H9 (cell line): ENCODE measurements at regions not wholly inside any gene's neighbourhood (a gene's known extent, or its start where the extent isn't known, plus 50 kb on each side); places are given as distances from the start of the nearest gene placed in this dataset.

Source experiments
- DNase-seq: peaks from one replicate; pipeline ENCODE4 v3.0.0-alpha.2; 2017
- H2AFZ ChIP-seq: one replicate; pipeline ENCODE4 v1.6.1; 2013; ENCODE audit warnings: mild to moderate bottlenecking, low read length, control low read depth, moderate library complexity
- H2AK5ac ChIP-seq: 2 replicates; pipeline ENCODE4 v1.6.1; 2013; ENCODE audit warnings: low read length, control low read depth, mixed read lengths; ENCODE audit not compliant: insufficient read length
- H2BK120ac ChIP-seq: one replicate; pipeline ENCODE4 v1.6.1; 2013; ENCODE audit warnings: low read depth, mild to moderate bottlenecking, low read length, control low read depth, inconsistent platforms; ENCODE audit not compliant: poor library complexity, severe bottlenecking
- H2BK12ac ChIP-seq: 2 replicates; pipeline ENCODE4 v1.6.1; 2013; ENCODE audit warnings: low read length, control low read depth, mixed read lengths, low read depth; ENCODE audit not compliant: insufficient read length
- H2BK15ac ChIP-seq: 2 replicates; pipeline ENCODE4 v1.6.1; 2013; ENCODE audit warnings: low read depth, low read length, control low read depth
- H2BK20ac ChIP-seq: one replicate; pipeline ENCODE4 v1.6.1; 2013; ENCODE audit warnings: low read depth, mild to moderate bottlenecking, low read length, control low read depth, inconsistent platforms; ENCODE audit not compliant: poor library complexity, severe bottlenecking
- H2BK5ac ChIP-seq: 2 replicates; pipeline ENCODE4 v1.6.1; 2013; ENCODE audit warnings: low read length, control low read depth, mixed read lengths; ENCODE audit not compliant: insufficient read length
- H3K14ac ChIP-seq: 2 replicates; pipeline ENCODE4 v1.6.1; 2013; ENCODE audit warnings: low read length, control low read depth; ENCODE audit not compliant: insufficient read depth
- H3K18ac ChIP-seq: 2 replicates; pipeline ENCODE4 v1.6.1; 2013; ENCODE audit warnings: low read depth, mild to moderate bottlenecking, mixed read lengths, low read length, control low read depth; ENCODE audit not compliant: insufficient read length
- H3K23ac ChIP-seq: 2 replicates; pipeline ENCODE4 v1.6.1; 2013; ENCODE audit warnings: low read length, control low read depth, mixed read lengths, low read depth; ENCODE audit not compliant: insufficient read length
- H3K23me2 ChIP-seq: 2 replicates; pipeline ENCODE4 v1.6.1; 2013; ENCODE audit warnings: low read depth, mild to moderate bottlenecking, mixed read lengths, low read length, control low read depth; ENCODE audit not compliant: insufficient read length, poor library complexity, severe bottlenecking
- H3K27ac ChIP-seq: 2 replicates; pipeline ENCODE4 v1.5.1; 2013; ENCODE audit warnings: low read length, control low read depth, mixed read lengths, low read depth; ENCODE audit not compliant: insufficient read length
- H3K27me3 ChIP-seq: 2 replicates; pipeline ENCODE4 v1.6.1; 2013; ENCODE audit warnings: low read length, control low read depth, inconsistent platforms; ENCODE audit not compliant: insufficient read depth
- H3K4ac ChIP-seq: 2 replicates; pipeline ENCODE4 v1.6.1; 2013; ENCODE audit warnings: low read depth, mild to moderate bottlenecking, control low read depth, inconsistent platforms, low read length, moderate library complexity
- H3K4me1 ChIP-seq: 2 replicates; pipeline ENCODE4 v1.6.1; 2013; ENCODE audit warnings: low read length, control low read depth, inconsistent platforms; ENCODE audit not compliant: insufficient read depth
- H3K4me2 ChIP-seq: 2 replicates; pipeline ENCODE4 v1.6.1; 2013; ENCODE audit warnings: low read length, control low read depth, mixed read lengths; ENCODE audit not compliant: insufficient read length, insufficient read depth
- H3K56ac ChIP-seq: 2 replicates; pipeline ENCODE4 v1.6.1; 2013; ENCODE audit warnings: low read depth, mild to moderate bottlenecking, mixed read lengths, low read length, control low read depth; ENCODE audit not compliant: insufficient read length
- H3K79me1 ChIP-seq: 2 replicates; pipeline ENCODE4 v1.6.1; 2013; ENCODE audit warnings: low read depth, mild to moderate bottlenecking, moderate library complexity, low read length, control low read depth, inconsistent platforms; ENCODE audit not compliant: insufficient read depth, poor library complexity, severe bottlenecking
- H3K79me2 ChIP-seq: 2 replicates; pipeline ENCODE4 v1.6.1; 2013; ENCODE audit warnings: low read length, control low read depth, inconsistent platforms; ENCODE audit not compliant: insufficient read depth
- H3K9ac ChIP-seq: 2 replicates; pipeline ENCODE4 v1.6.1; 2013; ENCODE audit warnings: low read length, control low read depth, mixed read lengths; ENCODE audit not compliant: insufficient read length; ENCODE audit errors: extremely low read depth
- H3K9me3 ChIP-seq: one replicate; pipeline ENCODE4 v1.6.1; 2013; ENCODE audit warnings: low read depth, low read length, inconsistent platforms; ENCODE audit not compliant: control insufficient read depth
- H3T11ph ChIP-seq: one replicate; pipeline ENCODE4 v1.6.1; 2013; ENCODE audit warnings: mild to moderate bottlenecking, low read length, control low read depth, inconsistent platforms
- H4K20me1 ChIP-seq: one replicate; pipeline ENCODE4 v1.6.1; 2013; ENCODE audit not compliant: control insufficient read depth, insufficient read length, insufficient read depth
- H4K5ac ChIP-seq: 2 replicates; pipeline ENCODE4 v1.6.1; 2013; ENCODE audit warnings: low read depth, mild to moderate bottlenecking, mixed read lengths, low read length, control low read depth; ENCODE audit not compliant: insufficient read length
- H4K8ac ChIP-seq: replicated peaks from 2 replicates; pipeline ENCODE4 v1.6.1; 2013; ENCODE audit warnings: low read length, control low read depth, mixed read lengths, low read depth; ENCODE audit not compliant: insufficient read length
- H4K91ac ChIP-seq: 2 replicates; pipeline ENCODE4 v1.6.1; 2013; ENCODE audit warnings: low read depth, mild to moderate bottlenecking, moderate library complexity, mixed read lengths, low read length, control low read depth; ENCODE audit not compliant: insufficient read length
- H3K27ac Mint-ChIP-seq, 3 experiments: 2 replicates in 2 of 3; 3 replicates in 1 of 3; pipeline ENCODE4 v1.8.0; 2020 to 2021; ENCODE audit warnings: mixed read lengths in 3 of 3, mild to moderate bottlenecking in 1 of 3, moderate library complexity in 1 of 3
- H3K27me3 Mint-ChIP-seq: 2 replicates; pipeline ENCODE4 v1.8.0; 2021; ENCODE audit warnings: low read depth, mild to moderate bottlenecking, moderate library complexity, mixed read lengths
- H3K36me3 Mint-ChIP-seq, 3 experiments: 2 replicates in 2 of 3; 3 replicates in 1 of 3; pipeline ENCODE4 v1.8.0; 2020 to 2021; ENCODE audit warnings: low read depth in 3 of 3, mixed read lengths in 3 of 3; ENCODE audit not compliant: insufficient read depth in 1 of 3
- H3K4me1 Mint-ChIP-seq, 2 experiments: 2 replicates each; pipeline ENCODE4 v1.8.0; 2020; ENCODE audit warnings: mixed read lengths in 2 of 2
- H3K4me3 Mint-ChIP-seq, 2 experiments: 2 replicates in 1 of 2; 3 replicates in 1 of 2; pipeline ENCODE4 v1.8.0; 2020 to 2021; ENCODE audit warnings: mild to moderate bottlenecking in 2 of 2, mixed read lengths in 2 of 2, moderate library complexity in 1 of 2
- H3K9me3 Mint-ChIP-seq, 2 experiments: 2 replicates in 1 of 2; 3 replicates in 1 of 2; pipeline ENCODE4 v1.8.0; 2020; ENCODE audit warnings: mild to moderate bottlenecking in 2 of 2, mixed read lengths in 2 of 2, moderate library complexity in 1 of 2
- WGBS: extraction: QIAGEN DNeasy Blood & Tissue Kit; methylation state at CpG from one replicate; pipeline ENCODE4 v1.1.7; 2013; ENCODE audit warnings: missing lambda C conversion rate, low lambda C conversion rate, mixed read lengths; ENCODE audit not compliant: insufficient read length; ENCODE audit errors: extremely low coverage; 5-methylcytosine and 5-hydroxymethylcytosine counted together
- TF ChIP-seq, protein P1 (sequence below): fragments of 200-600 bp; sonication (generic); conservative IDR thresholded peaks from 3 replicates; pipeline ENCODE4 v1.8.0; 2021; ENCODE audit warnings: antibody characterized with exemption, mild to moderate bottlenecking

DNA sequence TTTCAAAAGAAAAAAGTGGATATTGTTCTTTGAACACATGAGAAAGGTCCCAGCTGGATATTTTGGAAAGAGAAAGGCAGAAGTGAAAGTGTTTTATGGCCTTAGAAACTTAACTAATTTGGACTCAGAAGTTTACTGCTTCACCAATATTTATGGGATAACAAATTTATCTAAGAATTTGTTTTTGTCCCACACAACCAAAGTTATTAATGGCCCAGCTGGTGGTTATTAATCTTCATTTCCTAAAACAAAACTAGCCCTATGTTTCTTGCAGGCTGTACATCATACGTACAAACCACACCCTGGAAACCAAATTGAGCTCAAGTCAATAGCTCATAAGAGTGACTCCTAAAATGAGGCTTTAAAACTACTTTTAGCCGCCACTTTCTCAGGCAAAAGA lies 372.9 kb upstream of the LMCD1 start:
- TF ChIP-seq, protein P1, sequence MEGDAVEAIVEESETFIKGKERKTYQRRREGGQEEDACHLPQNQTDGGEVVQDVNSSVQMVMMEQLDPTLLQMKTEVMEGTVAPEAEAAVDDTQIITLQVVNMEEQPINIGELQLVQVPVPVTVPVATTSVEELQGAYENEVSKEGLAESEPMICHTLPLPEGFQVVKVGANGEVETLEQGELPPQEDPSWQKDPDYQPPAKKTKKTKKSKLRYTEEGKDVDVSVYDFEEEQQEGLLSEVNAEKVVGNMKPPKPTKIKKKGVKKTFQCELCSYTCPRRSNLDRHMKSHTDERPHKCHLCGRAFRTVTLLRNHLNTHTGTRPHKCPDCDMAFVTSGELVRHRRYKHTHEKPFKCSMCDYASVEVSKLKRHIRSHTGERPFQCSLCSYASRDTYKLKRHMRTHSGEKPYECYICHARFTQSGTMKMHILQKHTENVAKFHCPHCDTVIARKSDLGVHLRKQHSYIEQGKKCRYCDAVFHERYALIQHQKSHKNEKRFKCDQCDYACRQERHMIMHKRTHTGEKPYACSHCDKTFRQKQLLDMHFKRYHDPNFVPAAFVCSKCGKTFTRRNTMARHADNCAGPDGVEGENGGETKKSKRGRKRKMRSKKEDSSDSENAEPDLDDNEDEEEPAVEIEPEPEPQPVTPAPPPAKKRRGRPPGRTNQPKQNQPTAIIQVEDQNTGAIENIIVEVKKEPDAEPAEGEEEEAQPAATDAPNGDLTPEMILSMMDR = no peak
- no peak for DNase-seq

More for the DNA sequence above, 372.9 kb upstream of the LMCD1 start:
- Histone ChIP-seq H3K4me1 (no peaks in the 10 kb centered on the region), H2BK20ac (no peak overlapping the region), H3K4ac (no peak overlapping the region), H4K5ac (no peak overlapping the region), H3K18ac (no peak overlapping the region), H3K79me1 (no peaks in the 10 kb centered on the region), H3K23me2 (no peaks in the 10 kb centered on the region), H2BK5ac (no peak overlapping the region), H2BK120ac (no peak overlapping the region), H4K91ac (no peak overlapping the region), H3K4me2 (no peak overlapping the region), H4K20me1 (no peaks in the 10 kb centered on the region), H3K14ac (no peak overlapping the region), H3K9ac (no peak overlapping the region), H3K56ac (no peak overlapping the region), H4K8ac (no peak overlapping the region), H3K27ac (no peak overlapping the region), H3T11ph (no peak overlapping the region), H3K23ac (no peak overlapping the region), H3K9me3 (no peaks in the 10 kb centered on the region), H3K79me2 (no peaks in the 10 kb centered on the region), H3K27me3 (no peaks in the 10 kb centered on the region), H2AK5ac (no peak overlapping the region), H2BK12ac (no peak overlapping the region), H2BK15ac (no peak overlapping the region), H2AFZ (no peak overlapping the region)
- Mint-ChIP-seq H3K4me1 (peaks cover 7 to 11% of the 10 kb centered on the region in 2 experiments), H3K4me3 (no peak overlapping the region), H3K36me3 (peaks cover 0 to 5% (median 0%) of the 10 kb centered on the region in 3 experiments; a peak in 2 of 7 replicates), H3K27me3 (no peaks in the 10 kb centered on the region), H3K27ac (no peak overlapping the region), H3K9me3 (peaks cover 9 to 12% of the 10 kb centered on the region in 2 experiments; a peak in 4 of 5 replicates)
- WGBS = no CpG with 5 or more reads among the region's 2 CpGs
